Hematopoietic multipotent progenitor cell (in vitro differentiated cells): ENCODE measurements at regions not wholly inside any gene's neighbourhood (a gene's known extent, or its start where the extent isn't known, plus 50 kb on each side); places are given as distances from the start of the nearest gene placed in this dataset.
A peak's percentile ranks its signal among the peaks of the same experiment; 100 is the strongest.

Source experiments
- DNase-seq, 3 donors: peaks; one replicate each; pipeline ENCODE4 v3.0.0-alpha.2; 2011 to 2015; ENCODE audit warnings: low read depth in 2 of 3, low spot score in 2 of 3

DNA sequence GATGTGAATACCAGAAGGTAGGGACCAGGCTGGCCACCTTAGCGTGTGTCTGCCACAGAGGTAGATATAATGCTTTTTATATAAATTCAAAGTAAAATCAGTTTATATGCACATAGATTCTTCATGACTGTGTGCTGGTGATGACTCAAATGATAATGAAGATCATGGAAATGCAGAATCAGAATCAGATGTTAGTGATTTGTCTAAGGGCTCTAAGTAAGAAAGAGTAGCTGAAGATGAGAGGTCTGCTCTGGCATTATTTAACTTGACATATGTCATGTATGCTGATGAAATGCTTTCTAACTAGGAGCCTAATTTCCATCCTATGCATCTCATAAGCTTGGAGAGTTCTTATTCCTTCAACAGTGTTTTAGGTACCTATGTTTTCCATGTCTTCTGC, 50.3 kb upstream of the DPH6 start:
- DNase-seq = no peak

DNA sequence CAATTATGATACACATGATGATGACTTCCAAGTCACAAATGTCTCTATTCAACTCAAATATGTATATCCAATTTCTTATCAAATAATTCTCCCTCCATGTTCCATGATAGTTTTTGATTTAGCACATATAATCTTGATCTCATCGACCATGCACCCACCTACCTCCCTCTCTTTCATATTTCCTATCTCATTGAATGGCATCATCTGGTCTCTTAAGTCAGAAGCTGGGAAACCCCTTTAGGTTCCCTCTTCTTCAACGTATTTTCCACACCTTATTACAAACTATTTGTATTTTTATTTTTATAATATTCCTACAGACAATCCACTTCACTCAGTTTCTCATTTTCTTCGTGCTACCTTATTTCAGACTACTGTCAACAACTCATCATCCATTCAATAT, 56.9 kb upstream of the DPH6 start:
- no peak for DNase-seq

DNA sequence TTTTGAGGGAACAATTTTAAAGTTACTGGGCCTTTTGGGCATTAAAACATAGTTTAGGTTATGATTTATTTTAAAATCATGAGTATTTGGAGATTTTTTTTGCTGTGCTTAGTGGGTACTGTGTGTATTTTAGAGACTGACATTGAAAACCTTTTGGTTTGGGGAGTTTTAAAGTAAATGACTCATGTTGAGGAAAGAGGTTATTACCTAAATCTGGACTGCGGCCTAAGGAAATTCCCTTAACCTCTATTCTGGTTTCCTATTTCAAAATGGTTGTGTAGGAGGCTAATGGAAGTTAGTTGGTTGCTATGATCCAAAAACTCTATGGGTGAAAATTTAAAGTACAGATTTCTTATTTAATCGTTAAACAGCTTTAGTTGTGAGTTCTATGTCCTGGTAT, 57.3 kb upstream of the DPH6 start:
- DNase-seq = no peak

DNA sequence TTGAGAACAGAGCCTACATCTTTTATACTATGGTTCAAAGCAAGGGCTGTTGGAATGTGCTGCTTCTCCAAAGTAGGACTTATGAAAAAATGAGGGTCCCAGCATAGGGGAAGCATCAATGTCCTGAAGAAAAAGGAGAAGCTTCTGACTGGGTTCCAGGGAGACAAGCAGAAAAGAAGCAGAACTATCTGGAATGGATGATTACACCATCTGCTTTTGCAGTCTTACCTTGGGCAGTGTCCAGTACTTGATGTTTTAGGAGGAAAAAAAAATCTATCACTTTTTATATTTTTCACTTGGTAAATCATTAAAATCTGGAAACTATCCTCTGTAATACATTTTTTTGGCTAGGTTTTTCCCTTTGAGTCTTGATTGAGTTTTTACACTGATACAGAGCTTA, 57.9 kb upstream of the DPH6 start:
- no peak for DNase-seq

DNA sequence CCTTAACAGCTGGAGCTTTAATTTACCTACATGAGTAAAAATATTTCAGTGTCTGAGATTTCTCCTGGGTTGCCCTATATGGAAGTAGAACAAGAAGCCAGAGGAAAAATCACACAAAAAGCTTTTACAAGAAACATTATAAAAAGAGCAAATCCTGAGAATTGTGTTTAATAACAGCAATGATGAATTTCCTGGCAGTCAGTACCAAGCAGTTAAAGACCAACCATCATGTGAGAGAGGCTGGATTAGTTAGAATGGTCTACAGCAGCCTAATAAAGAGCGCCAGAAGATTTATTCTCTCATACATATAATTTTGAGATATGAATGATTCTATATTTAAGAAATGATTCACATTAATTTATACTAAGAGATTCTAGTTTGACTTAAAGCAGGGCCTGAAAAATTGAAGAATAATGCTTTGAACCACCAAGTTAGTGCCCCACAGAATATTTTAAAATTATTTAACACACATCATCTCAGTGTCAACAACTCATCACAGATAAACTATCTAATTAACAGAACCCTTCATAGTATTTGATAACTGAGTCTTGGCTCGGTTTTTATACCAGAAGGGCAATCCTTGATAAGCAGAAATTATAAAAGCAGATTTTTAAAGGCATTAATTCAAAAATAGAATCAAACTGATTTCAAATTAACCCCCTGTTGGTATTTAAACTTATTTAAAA, 59.9 kb upstream of the DPH6 start:
- no peak for DNase-seq

DNA sequence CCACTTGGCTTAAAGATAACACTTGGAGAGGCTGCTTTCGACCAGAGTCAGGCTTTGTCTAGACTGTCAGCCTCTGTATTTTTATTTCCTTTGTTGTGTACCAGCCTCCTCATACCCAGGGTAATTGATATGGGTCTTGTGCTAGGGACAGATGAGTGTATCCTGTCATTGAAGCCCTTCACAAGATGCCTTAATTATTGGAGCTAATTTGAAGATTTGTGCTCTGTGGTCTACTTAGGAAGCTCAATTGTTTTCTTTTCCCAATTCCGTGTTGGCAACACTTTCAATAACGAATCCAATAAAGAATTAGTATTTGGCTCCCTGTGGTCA, 60.5 kb upstream of the DPH6 start:
- DNase-seq = no peak

DNA sequence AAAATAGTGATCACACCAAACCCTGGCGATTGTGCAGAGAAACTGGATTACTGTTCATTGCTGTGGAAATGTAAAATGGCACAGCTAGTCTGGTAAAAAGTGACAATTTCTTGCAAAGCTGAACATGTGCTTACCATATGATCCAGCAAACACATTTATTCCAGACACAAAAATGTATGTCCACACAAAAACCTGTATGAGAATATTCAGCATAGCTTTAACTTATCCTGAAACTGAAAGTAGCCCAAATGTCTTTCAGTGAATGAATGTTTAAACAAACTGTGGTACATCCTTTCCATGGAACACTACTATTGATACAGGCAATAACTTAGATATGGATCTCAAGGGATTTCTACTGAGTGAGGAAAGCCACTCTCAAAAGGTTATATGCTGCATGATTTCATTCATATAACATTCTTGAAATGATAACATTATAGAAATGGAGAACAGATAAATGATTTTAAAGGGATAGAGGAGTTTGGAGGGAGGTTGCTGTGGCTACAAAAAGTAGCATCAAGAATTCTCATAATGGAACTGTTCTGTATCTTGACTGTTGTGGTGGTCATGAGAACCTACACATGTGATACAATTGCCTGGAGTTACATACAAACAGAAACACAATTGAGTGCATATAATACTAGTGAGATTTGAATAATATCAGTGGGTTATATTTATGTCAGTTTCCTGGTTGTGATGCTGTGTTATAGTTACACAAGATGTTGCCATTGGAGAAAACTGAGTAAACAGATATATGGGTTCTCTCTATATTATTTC, 70.7 kb upstream of the DPH6 start:
- DNase-seq = no peak

DNA sequence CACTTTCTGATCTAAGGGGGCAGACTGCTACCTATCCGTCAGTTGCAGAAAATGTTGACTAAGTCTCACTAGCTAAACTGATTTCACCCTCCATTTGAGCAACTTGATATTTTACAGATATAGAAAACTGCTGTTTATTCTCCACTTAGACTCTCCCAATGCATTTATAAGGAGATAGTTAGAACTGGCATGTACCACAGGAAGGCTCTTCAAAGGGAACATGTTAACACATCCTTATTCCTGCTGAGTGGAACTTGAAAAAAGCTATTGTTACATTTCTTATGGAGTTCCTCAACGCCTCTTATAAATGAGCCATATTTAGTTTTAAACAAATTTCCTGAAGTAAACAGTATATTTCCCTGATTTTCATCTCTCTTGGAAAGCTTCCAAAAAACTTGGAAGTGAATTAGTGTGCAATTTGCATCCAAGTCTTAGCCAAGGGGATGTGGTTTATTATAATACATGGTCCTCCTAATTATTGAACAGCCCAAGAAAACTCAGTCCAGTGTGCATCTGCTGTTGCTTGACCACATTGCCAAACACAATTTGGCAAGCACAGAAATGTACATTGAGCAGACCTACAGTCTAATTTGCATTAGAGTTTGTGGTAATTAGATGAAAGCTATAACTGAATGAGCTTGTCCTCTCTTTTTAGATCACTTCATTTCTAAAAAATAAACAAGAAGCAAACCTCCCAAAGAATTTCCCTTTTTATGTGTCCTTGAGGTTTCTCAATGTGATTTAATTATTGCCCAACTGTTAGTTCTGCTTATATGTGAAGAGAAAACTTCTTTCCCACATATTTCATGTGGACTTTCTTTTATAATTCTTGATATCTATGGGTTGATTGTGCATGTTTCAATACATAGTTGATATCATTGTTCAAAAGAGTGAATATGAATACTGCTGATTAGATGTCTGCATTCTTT, 72.6 kb upstream of the DPH6 start:
- no peak for DNase-seq

DNA sequence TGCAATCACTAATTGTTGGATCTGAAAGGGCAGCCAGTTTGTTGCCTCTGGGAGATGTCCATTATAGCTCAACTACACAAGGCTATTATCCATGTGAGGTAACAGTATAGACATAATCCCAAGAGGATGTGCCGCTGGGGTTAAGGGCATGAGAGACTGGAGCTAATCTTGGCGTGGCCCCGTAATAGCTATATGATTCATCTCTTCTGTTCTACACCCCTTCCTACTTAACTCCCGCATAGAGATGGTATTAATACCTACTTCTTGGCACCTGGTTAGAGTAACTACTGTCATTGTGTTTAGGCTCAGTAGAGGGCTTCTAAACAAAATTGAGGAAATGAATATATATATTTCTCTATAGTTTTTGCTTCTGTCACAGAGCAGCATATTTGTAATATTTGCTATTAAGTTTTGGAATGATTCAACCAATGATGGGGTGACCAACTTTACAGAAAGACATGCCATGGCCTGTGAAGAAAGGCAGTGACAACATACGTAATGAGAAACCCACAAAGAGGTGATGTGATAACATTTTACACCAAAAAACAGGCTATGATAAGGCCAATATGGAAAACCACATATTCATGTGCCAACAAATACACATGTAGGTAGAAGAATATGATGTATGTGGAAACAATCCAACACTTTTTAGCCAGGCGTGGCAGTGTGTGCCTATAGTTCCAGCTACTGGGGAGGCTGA, 76.8 kb upstream of the DPH6 start:
- no peak for DNase-seq

DNA sequence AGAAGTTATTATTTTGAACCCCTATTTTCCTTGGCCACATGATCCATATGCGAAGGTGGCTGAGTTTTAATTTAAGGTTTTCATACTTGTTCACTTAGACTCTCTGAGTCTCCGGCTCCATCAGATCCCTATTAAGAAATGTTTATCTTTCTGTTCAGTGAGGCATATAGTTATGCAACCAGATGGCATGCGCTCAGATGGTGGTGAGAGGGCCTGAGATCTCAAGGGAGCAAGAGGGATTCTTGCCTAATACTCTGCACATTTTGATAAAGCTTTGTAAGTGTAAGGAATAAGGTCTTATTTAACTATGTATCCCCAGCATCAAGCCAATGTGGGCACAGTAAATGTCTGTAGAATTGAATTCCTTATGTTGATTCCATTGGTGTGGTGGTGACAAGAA, 78.9 kb upstream of the DPH6 start:
- DNase-seq = no peak

DNA sequence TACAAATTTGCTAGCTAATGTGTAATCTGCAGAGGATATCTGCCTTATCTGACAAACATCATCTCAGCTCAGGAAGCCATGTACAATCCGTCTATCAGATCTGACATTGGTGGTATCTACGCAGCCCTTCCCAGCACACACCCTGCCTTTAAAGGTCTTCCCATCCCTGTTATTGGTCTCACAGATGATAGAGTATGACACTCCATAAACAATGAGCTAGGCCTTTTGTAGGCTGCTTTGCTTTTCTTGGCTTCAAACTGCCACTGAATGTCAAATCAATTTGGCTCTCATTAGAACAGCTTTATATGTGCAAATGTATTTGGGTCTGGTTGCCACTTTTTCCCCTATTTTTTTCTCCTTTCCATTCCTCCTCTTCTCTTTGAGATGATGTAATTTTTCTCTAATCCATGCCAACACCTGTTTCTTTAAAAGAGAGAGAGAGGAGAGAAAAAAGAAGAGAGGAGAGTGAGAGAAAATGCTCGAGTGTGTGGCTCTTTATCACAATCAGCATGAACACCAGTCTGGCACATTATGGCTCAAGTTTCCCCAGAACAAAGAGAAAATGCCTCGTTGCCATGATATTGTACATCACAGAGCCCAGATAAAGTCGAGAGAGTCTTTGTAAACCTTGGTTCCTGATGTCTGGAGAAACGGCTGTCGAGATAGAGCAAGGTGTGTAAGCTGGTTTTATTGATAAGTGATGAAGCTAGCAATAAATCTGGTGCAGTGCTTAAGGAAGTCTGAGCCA, 80.8 kb upstream of the DPH6 start:
- DNase-seq = peak in 1 of 3 donors; percentile 14

DNA sequence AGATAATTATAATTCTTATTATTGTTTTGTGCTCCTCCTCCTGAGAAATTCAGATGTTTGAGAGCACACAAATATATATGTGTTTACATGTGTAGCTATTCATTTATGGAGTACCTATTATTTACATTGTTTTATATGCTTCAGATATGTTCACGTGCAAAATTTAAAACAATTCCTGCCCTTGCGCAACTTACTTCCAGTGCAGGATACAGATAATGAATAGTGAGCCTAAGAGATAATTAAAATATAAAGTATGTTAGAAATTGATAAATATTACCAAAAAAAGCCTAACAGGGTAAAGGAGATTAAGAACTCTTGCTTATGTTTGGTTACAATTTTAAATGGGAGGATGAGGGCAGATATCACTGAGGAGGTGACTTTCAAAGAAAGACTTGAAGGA, 81.7 kb upstream of the DPH6 start:
- no peak for DNase-seq

DNA sequence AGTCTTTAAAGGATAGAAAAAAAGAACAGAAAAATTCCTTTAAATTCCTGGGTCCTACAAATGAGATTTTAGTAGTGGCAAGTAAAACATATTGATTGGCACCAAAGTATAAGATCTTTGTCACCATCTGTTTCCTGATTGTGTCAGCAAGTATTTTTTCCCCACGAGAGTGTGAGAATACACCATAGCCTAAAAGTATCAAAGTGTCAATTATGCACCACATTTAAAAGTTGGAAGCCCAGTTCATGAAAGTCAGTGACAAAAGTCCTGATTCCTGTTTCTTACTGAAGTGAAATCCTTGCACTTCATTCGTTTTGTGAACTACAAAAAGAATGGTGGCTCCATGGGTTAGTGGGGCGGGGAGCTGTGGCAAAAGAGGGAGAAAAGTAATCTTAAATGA, 83.8 kb upstream of the DPH6 start:
- DNase-seq = peak in 1 of 3 donors; percentile 38

DNA sequence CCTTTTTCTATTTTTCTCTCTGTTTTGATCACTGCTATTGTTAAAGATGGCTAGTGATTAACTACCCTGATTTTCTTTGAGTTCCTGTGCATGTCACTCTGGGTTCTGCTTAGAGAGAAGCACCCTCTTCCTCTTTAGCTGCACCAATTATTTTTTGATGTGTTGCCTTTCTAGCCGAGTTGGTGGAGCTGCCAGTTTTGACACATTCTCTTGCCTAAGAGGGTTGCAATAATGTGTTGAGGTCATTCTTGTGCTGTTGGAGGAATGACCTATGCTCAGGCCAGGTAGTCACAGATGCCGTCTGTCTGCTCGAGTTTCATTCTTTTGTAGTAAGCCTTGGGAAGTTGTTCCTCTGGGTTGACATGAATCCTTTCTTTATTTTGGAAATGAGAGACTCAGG, 84.6 kb upstream of the DPH6 start:
- DNase-seq = peak in 1 of 3 donors; percentile 1

DNA sequence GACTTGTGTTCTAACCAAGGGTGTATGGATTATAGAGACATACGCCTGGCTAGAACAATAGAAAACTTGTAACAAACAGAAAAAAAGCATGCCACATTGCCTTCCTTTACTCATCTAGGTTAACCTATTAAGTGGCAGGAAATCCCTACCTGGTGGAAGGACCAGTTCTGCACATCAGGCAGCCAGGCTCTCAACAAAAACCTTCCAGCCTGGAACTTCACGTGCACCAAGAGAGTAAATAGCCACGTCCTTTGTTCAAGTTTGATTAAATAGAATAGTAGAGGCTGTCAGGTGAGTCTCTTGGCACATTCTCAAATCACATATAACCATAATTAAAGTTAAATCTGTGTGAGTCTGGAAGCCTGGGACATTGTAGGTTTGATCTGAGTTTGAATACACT, 85.0 kb upstream of the DPH6 start:
- DNase-seq = no peak

DNA sequence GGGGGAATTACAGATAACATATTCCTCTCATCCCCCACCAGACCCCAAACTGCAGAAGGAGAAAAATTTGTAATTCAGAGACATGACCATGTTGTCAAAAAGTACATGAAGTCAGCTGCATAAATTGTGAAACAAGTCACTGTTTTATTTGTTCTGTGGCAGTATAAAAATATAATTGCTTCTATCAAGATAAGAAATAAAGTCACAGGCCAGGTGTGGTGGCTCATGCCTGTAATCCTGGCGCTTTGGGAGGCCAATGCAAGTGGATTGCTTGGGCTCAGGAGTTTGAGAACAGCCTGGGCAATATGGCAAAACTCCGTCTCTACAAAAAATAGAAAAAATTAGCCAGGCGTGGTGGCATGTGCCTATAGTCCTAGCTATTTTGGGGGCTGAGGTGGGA, 87.7 kb upstream of the DPH6 start:
- DNase-seq = no peak

DNA sequence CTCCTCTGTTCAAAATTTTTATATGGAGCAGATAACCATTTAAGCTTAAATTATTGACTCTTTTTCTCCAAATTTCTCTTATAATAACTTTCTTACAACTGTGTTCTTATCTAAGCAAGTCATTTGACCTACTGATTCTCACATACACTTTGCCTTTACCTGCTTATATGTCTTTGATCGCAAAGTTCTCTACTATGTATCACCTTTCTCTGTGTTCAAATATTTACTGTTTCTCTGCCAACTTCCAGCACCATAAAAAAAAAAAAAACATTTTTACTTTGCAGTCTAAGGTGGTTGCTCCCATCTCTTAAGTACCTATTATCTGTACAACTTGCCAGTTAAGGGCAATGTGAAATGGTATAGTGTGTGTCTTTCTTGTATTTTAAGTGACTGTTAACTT, 100.8 kb upstream of the DPH6 start:
- no peak for DNase-seq

DNA sequence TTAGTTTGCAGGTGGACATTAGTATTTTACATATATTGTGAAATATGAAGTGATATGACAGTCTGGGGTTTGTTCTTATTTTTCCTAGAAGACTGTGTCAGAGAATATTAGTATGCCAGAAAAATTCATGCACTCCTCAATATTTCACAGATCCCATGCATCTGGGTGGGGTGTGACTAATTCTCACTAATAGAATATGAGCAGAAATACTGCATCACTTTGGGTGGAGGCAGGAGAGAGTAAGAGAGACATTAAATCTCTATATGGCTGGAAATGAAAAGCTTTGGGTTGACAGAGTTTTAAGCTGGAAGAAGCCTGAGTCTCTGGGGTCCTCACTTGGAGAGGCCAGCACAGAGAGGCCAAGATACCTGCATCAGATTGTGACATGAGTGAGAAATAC, 101.3 kb upstream of the DPH6 start:
- DNase-seq = no peak

DNA sequence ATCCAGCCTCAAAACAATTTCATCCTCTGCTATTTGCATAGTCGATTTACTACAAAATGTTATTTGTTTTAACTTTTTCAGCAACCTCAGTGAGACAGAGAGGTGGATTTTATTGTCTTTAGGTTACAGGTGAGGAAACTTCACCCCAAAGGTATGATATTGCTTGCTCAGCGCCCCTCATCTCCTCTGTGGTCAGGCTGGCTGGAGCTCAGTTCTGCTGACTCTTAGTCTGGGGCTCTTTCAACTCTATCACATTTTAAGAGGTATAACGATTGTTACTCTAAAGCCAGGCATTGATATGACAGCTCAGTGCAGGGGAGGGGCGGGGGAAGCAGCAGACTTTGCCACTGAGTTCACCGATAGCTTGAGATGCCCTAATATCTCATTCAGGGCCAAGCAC, 103.0 kb upstream of the DPH6 start:
- DNase-seq = no peak

DNA sequence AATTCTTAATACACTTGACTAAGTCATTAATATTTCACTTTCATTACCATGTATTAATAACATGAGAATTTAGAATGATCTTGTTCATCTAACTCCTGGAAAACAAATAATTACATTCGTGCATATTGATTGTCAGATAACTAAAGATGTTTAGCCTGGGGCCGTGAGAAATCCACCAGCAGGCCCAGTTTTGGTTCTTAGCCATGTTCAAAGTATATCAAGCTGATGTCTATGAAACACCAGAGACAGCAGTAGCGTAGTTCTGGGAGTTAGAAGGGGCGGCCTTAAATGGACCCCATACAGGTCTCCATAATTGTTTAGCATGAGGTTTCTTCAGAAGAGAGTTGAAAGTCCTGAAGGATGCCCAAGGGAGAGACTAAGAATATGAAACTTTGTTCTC, 103.6 kb upstream of the DPH6 start:
- no peak for DNase-seq
